HG02798 (cell line): ENCODE measurements at regions not wholly inside any gene's neighbourhood (a gene's known extent, or its start where the extent isn't known, plus 50 kb on each side); places are given as distances from the start of the nearest gene placed in this dataset.

Source experiments
- ATAC-seq: cut with Tn5 transposase; IDR thresholded peaks from one replicate; pipeline ENCODE4 v1.9.1; 2021; ENCODE audit warnings: mild to moderate bottlenecking; ENCODE audit not compliant: unreplicated experiment, poor library complexity

DNA sequence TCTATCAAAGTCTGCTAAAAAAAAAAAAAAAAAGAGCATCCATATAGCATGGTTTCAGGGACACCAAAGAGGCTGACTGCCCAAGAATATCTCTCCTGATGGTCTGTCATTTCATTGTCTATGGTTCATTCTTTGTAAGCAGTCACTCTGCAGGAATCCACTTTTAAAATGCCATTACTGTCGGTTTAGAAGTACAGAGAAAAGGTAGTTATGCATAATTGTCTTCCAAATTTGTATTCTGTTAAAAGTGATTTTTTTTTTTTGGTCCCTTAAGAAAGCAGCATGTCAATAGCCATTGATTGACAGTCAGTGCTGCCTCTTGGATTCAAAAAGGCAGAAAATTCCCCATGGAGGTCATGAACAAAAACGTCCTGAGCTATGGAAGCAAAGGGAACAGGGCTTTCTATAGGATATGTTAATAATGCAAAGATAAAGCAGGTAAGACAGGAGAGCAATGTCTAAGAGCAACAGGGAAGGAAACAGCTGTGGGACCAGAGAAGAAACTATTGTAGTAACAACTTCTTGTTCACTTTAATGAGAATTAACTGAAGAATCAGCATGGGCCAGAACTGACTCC is 245.8 kb downstream of the TMX3 start:
- no peak for ATAC-seq

DNA sequence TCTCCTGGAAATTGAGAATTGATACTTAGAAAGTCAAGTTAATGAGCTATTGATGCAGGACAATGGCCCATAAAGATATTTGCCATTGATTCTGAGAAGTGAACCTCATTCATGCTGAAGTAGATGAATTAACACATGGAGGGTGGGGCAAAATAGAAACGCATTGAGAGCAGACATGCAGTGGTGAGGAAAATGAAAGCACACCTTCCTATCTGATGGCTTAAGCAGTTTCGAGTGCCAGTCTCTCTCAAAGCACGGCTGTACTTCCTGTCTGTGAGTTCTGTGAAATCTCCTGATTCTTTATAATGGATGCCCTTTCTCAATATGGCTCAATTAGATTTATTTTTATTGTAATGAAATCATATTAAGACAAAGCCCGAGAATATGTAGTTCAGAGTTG is 247.0 kb downstream of the TMX3 start:
- ATAC-seq: no peak

GRCh38 chr18:68467329-68467728 is 247.6 kb downstream of the TMX3 start:
- no peak for ATAC-seq

- ATAC-seq: no peak
These were observed 248.2 kb downstream of the TMX3 start for GRCh38 chr18:68466672-68467071.

DNA sequence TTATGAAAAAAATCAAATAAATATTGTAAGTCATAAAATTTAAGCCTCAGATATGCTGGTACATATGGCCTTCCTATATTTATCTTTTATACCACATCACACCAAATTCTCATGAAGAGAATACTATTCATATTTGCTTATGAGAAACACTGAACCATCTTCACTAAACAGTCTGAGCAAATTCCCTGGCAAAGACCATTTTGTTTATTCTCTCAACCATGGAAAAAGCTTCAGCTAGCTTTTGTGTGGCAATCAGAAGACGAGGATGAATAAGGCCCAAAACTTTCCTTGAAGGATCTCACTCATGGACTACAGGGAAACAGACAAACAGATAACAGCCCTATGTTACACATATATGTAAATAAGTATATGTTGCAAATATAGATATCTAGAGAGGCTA is 252.1 kb downstream of the TMX3 start:
- no peak for ATAC-seq

GRCh38 chr18:68462148-68462547 is 252.8 kb downstream of the TMX3 start:
- no peak for ATAC-seq

DNA sequence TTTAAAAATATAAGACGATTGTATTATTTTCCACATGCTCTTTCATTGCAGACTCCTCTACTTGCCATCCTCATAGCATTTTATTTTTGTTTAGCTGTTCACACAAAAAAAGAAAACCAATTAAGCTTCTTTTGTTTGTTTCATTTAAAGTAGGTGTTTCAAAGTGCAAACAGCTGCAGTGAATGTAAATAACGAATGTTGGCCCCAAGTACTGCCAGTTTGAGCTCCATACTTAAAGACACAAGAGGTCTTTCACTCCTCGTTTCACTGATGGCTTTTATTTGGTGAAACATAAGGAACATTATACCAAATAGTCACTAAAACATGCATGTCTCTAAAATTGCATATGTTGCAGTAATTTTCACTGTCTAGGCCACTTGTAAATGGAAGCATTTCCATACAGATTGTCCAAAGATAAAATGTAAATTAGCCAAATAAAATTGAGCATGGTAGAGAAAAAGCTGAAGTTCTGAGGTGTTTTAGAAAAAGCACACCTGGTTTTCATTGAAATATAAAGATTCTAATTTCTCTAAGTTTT is 253.4 kb downstream of the TMX3 start:
- ATAC-seq: no peak

GRCh38 chr18:68459968-68460367 is 254.9 kb downstream of the TMX3 start:
- ATAC-seq: no peak

DNA sequence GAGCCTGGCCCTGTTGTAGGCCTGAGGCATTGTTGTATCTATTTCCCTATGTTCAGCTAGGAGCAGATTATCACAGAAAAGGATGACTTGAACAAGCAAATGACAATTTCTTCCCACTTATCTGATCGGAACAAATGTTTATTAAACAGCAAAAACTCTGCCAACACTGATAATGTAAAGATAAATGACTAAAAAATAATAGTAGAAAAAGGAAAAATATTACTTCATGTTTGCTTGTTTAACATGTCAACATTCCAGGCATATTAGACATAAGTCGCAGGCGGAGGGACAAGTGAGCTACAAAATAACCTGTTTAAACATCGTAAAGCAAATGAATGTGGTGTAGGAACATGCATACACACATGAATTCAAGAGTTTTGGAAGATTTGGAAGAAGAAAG is 257.9 kb downstream of the TMX3 start:
- no peak for ATAC-seq

- ATAC-seq: no peak
These were observed 259.7 kb downstream of the TMX3 start for GRCh38 chr18:68455229-68455603.

DNA sequence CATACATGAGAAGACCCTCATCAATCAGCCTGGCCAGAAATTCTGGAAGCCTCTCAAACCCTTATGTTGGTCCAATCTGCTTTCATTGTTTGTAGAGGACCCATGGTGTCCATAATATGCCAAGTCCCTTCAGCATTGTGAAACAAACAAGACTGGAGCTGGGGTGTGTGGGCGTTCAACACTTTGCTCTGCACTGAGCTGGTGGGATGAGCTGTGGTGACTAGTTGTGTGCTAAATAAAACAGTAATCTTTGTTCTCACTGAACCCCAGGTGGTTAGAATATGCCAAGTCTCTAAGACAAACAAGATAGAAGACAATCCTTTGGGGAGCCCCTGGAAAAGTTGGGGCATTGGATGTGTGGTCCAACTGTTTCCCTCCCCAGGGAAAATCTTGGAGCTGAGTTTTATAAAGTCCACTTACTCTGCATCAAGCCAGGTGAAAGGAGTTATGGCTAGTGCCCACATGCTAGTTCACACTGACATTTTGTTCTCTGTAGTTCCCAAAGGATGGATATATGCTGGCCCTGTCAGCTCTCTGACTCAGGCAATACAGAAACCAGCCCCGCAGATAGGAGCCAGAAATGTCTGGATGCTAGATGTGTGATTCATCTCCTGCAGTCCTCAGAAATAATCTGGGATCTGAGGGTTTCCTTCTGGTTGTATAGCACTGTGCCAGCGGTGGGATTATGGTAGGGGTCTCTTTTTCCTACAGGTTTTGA is 260.2 kb downstream of the TMX3 start:
- ATAC-seq: no peak

- no peak for ATAC-seq
These were observed 265.6 kb downstream of the TMX3 start for GRCh38 chr18:68449292-68449691.

DNA sequence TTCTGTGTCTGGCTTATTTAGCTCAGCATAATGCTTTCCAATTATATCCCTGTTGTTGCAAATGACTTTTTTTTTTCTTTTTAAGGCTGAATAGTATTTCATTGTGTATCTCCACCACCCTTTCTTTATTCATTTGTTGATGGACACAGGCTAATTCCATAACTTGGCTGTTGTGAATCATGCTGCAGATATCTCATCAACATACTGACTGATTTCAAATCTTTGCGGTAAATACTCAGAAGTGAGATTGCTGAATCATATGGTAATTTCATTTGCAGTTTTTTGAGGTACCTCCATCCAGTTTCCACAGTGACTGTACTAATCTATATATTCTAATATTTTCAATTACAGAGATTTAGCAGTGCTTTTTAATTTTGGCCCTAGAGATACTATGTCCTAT is 266.2 kb downstream of the TMX3 start:
- no peak for ATAC-seq

DNA sequence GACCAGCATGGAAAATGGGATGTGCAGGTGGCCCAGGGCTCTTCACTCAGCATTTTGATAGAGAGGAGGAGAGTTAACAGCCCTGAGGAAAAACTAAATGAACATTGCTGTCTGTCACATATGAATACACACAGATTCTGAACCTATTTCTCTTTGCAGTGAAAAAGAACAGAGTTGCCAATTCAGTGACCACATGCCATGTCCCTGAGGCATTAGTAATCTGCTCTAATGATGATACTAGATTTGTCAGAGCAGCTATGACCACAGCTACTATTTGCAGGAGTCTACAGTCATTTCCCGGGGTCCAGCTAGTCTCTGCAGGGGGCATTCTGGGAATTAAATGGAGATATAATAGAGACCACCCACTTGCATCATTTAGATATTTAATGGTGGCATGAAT is 267.6 kb downstream of the TMX3 start:
- no peak for ATAC-seq

DNA sequence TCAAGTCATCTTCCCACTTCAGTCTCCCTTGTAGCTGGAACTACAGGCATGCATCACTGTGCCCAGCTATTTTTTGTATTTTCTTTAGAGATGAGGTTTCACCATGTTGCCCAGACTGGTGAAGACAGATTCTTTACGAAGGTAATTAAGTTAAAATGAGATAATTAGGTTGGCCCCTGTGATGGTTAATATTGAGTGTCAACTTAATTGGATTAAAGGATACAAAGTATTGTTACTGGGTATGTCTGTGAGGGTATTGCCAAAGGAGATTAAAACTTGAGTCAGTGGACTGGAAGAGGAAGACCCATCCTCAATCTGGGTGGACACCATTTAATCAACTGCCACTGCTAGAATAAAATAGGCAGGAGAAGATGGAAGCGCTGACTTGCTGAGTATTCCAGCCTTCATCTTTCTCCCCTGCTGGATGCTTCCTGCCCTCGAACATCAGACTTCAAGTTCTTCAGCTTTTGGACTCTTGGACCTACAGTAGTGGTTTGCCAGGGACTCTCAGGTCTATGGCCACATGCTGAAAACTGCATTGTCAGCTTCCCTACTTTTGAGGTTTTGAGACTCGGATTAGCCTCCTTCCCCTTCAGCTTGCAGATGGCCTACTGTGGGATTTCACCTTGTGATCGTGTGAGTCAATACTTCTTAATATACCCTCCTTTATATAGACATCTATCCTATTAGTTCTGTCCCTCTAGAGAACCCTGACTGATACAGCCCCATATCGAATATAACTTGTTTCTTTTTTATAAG is 269.1 kb downstream of the TMX3 start:
- ATAC-seq: no peak

DNA sequence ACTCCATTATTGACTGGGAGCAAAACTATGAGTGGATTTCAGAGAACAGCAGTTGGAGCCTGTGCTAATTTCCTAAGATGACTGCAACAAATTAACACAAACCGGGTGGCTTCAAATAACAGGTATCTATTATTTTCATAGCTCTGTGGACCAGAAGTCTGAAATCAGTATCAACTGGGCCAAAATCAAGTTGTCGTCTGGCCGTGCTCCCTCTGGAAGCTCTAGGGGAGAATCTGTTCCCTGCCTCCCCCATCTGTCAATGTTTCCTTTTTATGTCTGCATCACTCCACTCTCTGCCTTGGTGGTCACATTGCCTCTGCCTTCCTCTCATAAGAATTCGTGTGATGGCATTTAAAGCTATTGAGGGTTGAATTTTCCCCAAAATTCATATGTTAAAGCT is 269.8 kb downstream of the TMX3 start:
- no peak for ATAC-seq

DNA sequence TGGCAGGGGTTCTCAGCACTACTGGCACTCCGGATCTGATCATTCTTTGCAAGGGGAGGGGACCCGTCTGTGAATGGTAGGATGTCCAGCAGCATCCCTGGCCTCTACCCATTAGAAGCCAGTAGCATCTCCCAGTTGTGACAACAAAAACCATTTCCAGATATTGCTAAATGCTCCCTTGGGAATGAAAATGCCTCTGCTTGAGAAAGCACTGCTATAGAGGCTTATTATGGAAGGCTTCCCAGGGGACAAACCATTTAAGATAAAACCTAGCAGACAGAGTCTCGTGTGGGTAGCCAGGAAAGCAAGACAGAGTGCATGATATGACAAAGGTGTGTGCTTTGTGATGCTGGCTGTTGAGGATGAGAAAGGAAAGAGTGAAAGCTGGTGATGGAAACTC is 273.7 kb downstream of the TMX3 start:
- ATAC-seq: no peak

DNA sequence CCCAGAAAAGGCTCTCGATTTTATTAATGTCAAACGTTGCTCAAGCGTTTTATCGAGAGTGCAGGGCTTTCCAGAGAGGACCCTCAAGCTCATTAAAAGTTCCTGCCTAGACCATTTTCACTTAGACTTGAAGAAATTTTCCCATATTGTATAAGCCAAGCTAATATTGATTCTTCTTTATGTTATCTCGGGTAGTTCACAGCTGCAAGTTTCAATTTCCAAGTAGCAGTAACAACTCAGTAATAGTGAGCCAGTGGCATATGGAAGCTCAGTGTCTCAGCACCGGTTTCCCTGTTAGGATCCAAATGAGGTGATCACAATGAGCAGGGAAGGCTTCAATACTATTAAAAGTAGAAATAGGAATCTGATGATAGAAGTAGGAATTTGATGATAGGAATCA is 274.5 kb downstream of the TMX3 start:
- ATAC-seq: no peak

DNA sequence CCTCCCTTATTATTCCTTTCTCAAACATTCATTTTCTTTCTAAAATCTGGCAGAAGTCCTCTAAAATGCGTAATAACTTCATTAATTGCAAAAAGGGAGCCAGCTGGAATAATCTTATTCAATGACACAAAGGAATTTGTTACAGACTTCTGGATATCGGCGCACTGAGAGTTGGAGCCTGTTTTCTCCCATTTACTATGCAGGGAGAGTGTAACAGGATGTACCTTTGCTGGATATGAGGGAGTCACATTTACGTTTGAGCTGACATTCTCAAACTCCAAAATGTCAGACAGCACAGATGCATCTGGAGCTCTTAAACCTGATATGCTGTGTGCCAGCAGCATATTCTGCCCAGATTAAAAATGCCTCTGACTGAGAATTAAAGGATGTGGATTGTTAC is 275.3 kb downstream of the TMX3 start:
- ATAC-seq: no peak

GRCh38 chr18:68438983-68439382 is 275.9 kb downstream of the TMX3 start:
- no peak for ATAC-seq

DNA sequence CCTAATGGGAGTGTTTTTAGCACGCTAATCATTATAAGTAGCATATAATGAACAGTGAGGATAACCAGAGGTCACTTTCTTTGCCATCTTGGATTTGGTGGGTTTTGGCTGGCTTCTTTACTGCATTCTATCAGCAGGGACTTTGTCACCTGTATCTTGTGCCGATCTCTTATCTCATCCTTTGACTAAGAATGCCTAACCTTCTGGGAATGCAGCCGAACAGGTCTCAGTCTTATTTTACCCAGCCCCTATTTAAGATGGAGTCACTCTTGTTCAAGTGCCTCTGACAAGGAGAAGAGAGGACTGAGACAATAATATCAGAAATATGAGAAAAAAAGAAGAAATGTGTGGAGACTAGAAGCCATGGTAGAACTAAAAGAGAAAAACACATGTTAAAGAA is 276.4 kb downstream of the TMX3 start:
- no peak for ATAC-seq

DNA sequence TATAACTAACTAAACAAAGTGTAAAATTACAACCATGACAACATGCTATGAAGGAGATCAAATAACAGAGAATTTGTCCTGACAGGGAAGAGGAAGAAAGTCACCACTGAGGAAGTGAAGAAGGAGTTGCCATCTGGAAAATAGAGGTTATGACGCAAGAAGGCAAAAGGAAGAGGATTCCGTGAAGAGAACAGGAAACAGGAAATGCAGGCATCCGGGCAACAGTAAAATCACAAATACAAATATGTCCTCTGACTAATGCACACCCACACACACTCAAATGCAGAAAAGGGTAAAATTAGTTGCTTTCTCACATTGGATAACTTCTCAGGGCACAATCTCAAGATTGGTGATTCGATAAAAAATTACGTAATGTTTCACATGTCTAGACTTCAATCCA is 278.4 kb downstream of the TMX3 start:
- ATAC-seq: no peak
